ENCODE measurements at regions not wholly inside any gene's neighbourhood (a gene's known extent, or its start where the extent isn't known, plus 50 kb on each side); places are given as distances from the start of the nearest gene placed in this dataset.
"Not testable (repeated sequence)": the region's sequence is repeated elsewhere in the genome, so short reads cannot be mapped to it uniquely, and the experiment has no call there.

- not testable (repeated sequence) for DNase-seq
Measured at GRCh38 chr2:111455016-111456015, 334.6 kb downstream of the BCL2L11 start.

GRCh38 chr2:111457191-111457590 lies 336.5 kb downstream of the BCL2L11 start:
- not testable (repeated sequence) for DNase-seq

- not testable (repeated sequence) for DNase-seq
Measured at GRCh38 chr2:111460901-111461300, 340.2 kb downstream of the BCL2L11 start.

GRCh38 chr2:111461831-111462230 lies 341.1 kb downstream of the BCL2L11 start:
- not testable (repeated sequence) for DNase-seq

GRCh38 chr2:111462572-111462971 lies 341.9 kb downstream of the BCL2L11 start:
- not testable (repeated sequence) for DNase-seq

GRCh38 chr2:111463238-111463848 lies 342.6 kb downstream of the BCL2L11 start:
- DNase-seq = not testable (repeated sequence)

GRCh38 chr2:111463956-111464355 lies 343.2 kb downstream of the BCL2L11 start:
- DNase-seq = not testable (repeated sequence)

- DNase-seq = not testable (repeated sequence)
Measured at GRCh38 chr2:111464367-111464766, 343.7 kb downstream of the BCL2L11 start.

GRCh38 chr2:111465521-111465920 lies 344.8 kb downstream of the BCL2L11 start:
- not testable (repeated sequence) for DNase-seq

GRCh38 chr2:111466744-111467143 lies 346.0 kb downstream of the BCL2L11 start:
- not testable (repeated sequence) for DNase-seq

- not testable (repeated sequence) for DNase-seq
Measured at GRCh38 chr2:111470924-111471323, 350.2 kb downstream of the BCL2L11 start.

- DNase-seq = not testable (repeated sequence)
Measured at GRCh38 chr2:111471791-111472530, 351.2 kb downstream of the BCL2L11 start.

- not testable (repeated sequence) for DNase-seq
Measured at GRCh38 chr2:111472844-111473403, 352.2 kb downstream of the BCL2L11 start.

GRCh38 chr2:111473522-111473921 lies 352.8 kb downstream of the BCL2L11 start:
- DNase-seq = not testable (repeated sequence)

GRCh38 chr2:111474198-111474705 lies 353.5 kb downstream of the BCL2L11 start:
- DNase-seq = not testable (repeated sequence)

- not testable (repeated sequence) for DNase-seq
Measured at GRCh38 chr2:111478335-111478734, 357.6 kb downstream of the BCL2L11 start.

GRCh38 chr2:111478871-111479318 lies 358.2 kb downstream of the BCL2L11 start:
- DNase-seq = not testable (repeated sequence)

GRCh38 chr2:111480016-111480625 lies 359.4 kb downstream of the BCL2L11 start:
- DNase-seq = peak; percentile 85

GRCh38 chr2:111480633-111481032 lies 359.9 kb downstream of the BCL2L11 start:
- peak; percentile 7 for DNase-seq

- peak; percentile 44 for DNase-seq
Measured at GRCh38 chr2:111481219-111481618, 360.5 kb downstream of the BCL2L11 start.

GRCh38 chr2:111482987-111483679 lies 362.4 kb downstream of the BCL2L11 start:
- DNase-seq = not testable (repeated sequence)

All from fibroblast of skin of right biceps (primary cell).